ENCODE measurements at regions not wholly inside any gene's neighbourhood (a gene's known extent, or its start where the extent isn't known, plus 50 kb on each side); places are given as distances from the start of the nearest gene placed in this dataset.

- DNase-seq (ENCODE audit: low read depth): peak; percentile 2
Measured at GRCh38 chr3:94862703-94863102, 799.8 kb downstream of the NSUN3 start.

DNA sequence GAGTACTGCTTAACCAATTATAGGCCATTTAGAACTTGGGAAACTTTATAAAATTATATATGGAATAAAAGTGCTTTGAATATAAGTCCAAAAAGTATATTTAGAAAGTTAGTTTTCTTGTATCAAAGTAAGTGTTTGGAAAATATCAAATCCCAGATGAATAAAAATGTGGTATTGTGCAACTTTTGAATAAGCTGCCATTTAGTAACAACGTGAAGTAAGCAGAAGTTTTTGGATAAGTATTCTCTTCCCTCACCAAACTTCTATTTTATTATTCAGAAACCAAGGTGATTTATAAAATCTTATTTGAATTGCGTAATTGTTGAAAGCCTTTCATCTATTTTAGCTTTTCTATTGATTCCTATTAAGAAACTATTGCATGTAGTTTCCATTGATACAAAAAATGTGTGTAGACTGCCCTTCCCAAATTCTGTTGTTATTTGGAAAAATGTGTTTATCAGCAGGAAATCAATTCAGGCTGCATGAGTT is 806.2 kb downstream of the NSUN3 start:
- no peak for DNase-seq (ENCODE audit: low read depth)

- no peak for DNase-seq (ENCODE audit: low read depth)
Measured at GRCh38 chr3:94873751-94874150, 810.9 kb downstream of the NSUN3 start.

DNA sequence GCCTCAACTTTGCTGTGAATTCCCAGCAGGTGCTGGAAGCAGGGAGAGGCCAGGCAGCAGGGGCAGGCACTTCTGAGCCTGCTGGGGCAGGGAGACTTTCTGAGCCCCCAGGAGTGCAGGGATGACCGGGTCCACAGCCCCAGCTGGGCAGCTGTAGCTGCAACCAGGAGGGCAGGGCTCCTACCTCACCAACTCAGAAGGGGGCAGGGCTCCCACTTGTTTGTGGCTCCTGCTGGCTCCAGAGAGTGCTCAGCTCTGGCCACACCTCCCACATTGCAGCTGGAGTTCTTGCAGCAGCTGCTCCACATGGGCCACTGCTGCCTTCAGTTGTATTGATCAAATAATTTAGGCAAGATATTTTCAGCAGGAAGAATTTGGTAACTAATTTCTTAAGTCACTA is 812.3 kb downstream of the NSUN3 start:
- DNase-seq (ENCODE audit: low read depth): no peak

GRCh38 chr3:94887065-94887464 is 824.2 kb downstream of the NSUN3 start:
- DNase-seq (ENCODE audit: low read depth): no peak

- no peak for DNase-seq (ENCODE audit: low read depth)
Measured at GRCh38 chr3:94896994-94897393, 834.1 kb downstream of the NSUN3 start.

- no peak for DNase-seq (ENCODE audit: low read depth)
Measured at GRCh38 chr3:94904156-94904674, 841.4 kb downstream of the NSUN3 start.

- no peak for DNase-seq (ENCODE audit: low read depth)
Measured at GRCh38 chr3:94909726-94910125, 846.9 kb downstream of the NSUN3 start.

DNA sequence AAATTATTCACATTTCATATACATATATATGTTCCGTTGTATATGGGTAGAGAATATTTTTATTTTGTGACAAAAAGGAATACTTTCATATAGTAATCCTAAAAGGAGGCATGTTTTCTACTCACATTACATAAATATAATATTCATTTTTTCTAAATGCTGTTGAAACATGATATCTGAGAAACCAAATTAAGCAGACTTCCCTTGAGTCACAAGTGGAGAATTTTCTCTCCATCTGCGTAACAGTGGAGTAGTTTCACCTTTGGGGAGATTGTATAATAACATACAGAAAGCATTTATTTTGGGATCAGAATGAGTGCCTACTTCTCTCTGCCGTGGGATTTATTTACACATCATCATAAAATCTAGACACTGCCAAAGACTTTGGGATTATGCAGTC is 849.8 kb downstream of the NSUN3 start:
- no peak for DNase-seq (ENCODE audit: low read depth)

GRCh38 chr3:94927175-94927574 is 864.3 kb downstream of the NSUN3 start:
- no peak for DNase-seq (ENCODE audit: low read depth)

DNA sequence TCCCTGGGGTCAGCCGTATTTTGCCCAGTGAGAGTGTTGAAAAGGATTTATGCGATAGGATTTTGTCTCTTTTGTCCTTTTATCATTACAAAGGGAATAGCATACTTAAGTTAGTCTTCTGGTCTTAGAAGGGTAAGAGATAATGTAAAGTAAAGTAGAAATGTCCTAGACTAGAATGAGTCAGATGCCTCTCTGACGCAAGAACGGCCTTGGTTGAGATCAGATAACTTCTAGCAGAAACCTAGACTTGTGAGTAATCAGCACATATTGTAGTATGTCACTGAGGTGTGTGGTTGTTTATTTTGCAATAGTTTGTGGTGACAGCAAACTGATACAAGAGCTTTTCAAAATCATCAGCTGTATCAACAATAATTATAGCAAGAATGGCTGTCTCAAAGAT is 866.1 kb downstream of the NSUN3 start:
- DNase-seq (ENCODE audit: low read depth): no peak

DNA sequence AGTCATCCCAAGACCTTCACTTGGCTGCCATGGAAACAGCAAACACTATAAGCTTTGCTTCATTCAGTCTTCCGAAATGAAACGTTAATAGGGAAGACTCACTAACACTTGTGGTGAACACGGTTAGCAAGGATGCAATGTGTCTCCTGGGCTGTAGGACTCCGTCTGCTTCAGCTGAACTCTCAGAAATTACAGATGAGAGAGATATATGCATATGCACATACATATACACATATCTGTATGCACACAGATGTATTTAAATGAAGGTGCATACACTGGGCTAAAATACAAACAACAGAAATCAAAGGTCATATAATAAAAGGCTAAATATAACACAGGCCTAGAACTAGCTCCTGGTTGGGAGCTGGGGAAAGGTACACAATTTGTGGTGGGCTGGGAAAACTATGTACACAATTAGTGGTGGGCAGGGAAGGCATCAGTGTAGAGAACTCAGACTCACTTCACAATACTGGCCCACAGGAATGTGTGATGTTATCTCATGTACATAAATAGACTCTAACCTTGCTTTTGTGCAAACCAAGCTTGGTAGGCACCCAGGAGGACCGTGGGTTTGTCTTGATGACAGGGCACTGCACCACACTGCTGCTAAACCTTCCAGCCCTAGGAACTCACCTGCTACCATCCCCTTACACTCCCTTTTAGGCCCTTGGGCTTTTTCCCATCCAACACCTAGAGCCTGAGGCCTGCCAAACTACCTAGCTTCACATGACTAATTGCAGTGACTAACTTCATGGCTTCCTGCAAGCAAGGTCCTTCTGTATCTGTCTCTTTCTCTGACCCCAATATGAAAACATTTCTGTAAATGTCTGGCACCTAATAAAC is 873.1 kb downstream of the NSUN3 start:
- DNase-seq (ENCODE audit: low read depth): no peak

GRCh38 chr3:94937980-94938379 is 875.1 kb downstream of the NSUN3 start:
- DNase-seq (ENCODE audit: low read depth): no peak

DNA sequence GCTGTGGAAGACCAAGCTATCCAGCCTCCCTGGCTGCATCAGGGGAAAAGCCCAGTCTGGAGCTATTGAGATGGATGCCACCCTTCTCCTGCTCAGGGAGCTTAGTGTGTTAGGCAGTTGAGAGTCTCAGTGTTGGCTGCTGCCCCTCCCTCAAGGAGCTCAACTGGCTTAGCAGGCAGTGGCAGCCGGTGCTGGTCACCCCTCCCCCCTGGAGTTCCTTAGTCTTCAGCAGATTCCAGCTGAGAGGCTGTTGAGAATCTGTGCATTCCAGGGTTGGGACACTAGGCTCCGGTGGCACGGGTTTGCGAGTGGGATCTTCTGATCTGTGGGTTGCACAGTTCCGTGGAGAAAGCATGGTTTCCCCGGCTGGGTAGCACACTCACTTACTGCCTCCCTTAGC is 883.8 kb downstream of the NSUN3 start:
- no peak for DNase-seq (ENCODE audit: low read depth)

- DNase-seq (ENCODE audit: low read depth): no peak
Measured at GRCh38 chr3:94961423-94962100, 898.7 kb downstream of the NSUN3 start.

GRCh38 chr3:94965867-94966475 is 903.1 kb downstream of the NSUN3 start:
- no peak for DNase-seq (ENCODE audit: low read depth)

GRCh38 chr3:94967196-94967595 is 904.3 kb downstream of the NSUN3 start:
- no peak for DNase-seq (ENCODE audit: low read depth)

DNA sequence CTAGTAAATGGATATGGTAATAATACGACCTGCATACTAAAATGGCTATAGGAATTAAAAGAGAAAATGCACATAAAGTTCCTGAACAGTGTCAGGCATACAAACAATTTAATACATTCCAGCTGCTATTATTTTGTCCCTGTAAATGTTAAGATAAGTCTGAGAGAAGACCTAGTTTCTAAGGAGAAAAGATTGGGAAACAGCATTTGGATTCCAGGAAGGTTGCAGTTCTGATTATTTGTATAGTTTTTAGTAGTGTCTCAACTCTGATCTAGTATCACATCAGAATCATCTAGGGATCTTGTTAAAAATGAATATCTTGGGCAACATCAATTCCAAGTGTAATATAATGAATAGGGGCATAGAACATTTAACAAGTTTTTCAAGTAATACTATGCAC is 905.7 kb downstream of the NSUN3 start:
- no peak for DNase-seq (ENCODE audit: low read depth)

DNA sequence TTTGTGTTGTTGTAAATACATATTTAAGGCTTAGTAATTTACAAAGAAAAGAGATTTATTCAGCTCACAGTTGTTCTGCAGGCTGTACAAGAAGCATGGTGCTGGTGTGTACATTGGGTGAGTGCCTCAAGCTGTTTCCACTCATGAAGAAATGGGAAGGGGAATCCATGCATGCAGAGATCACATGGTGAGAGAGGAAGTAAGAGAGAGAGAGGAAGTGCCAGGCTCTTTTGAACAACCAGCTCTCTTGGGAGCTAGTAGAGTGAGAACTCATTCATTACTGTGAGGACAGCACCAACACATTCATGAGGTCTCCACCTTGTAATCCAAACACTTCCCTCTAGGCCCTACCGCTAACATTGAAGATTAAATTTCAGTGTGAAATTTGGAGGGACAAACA is 909.2 kb downstream of the NSUN3 start:
- DNase-seq (ENCODE audit: low read depth): no peak

GRCh38 chr3:94978084-94978483 is 915.2 kb downstream of the NSUN3 start:
- no peak for DNase-seq (ENCODE audit: low read depth)

DNA sequence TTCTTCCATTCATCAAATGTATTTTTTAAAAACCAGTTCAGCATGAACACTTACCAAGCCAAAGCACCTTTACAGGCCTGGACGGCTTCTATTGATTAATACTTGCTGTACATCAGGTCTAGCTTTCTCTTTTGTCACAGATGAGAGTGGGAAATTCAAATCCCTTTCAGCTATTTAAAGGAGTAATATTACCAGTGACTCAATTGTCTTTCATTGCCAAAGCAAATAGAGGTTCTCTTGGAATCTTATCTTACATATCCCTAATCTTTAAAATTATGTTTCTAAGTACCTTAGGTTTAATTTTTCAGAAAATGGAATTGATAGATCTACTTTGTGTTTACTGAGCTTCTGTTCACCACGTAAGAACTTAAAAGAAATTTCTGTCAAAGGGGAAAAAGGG is 922.9 kb downstream of the NSUN3 start:
- DNase-seq (ENCODE audit: low read depth): no peak

GRCh38 chr3:94990952-94991705 is 928.3 kb downstream of the NSUN3 start:
- no peak for DNase-seq (ENCODE audit: low read depth)
